Right lobe of liver (tissue), 6 donors: ENCODE measurements at regions not wholly inside any gene's neighbourhood (a gene's known extent, or its start where the extent isn't known, plus 50 kb on each side); places are given as distances from the start of the nearest gene placed in this dataset.

Experiments
- ATAC-seq, 4 donors: fragments of 200-7000 bp; cut with Tn5 transposase; one replicate each; pipeline ENCODE4 v1.9.1; 2020; ENCODE audit warnings: mild to moderate bottlenecking in 4 of 4, moderate library complexity in 4 of 4
- DNase-seq, 3 donors: peaks; one replicate each; pipeline ENCODE4 v3.0.0-alpha.2; 2020
- H3K27ac ChIP-seq, 3 donors: fragments of 200-600 bp; one replicate each; pipeline ENCODE4 v1.8.0; 2022
- H3K27me3 ChIP-seq, 2 donors: fragments of 200-600 bp; one replicate each; pipeline ENCODE4 v1.8.0; 2022
- H3K36me3 ChIP-seq, 4 donors: fragments of 200-600 bp; sonication (generic) in 1 of 4; one replicate each; pipeline versions ENCODE4 v1.5.1 to v1.8.0; 2017 to 2022; ENCODE audit warnings: control low read depth in 1 of 4
- H3K4me1 ChIP-seq, 4 donors: fragments of 200-600 bp; sonication (generic) in 1 of 4; one replicate each; pipeline versions ENCODE4 v1.5.1 to v1.8.0; 2017 to 2022; ENCODE audit warnings: control low read depth in 1 of 4
- H3K4me3 ChIP-seq, 3 donors: fragments of 200-600 bp; one replicate each; pipeline ENCODE4 v1.8.0; 2022
- H3K9me3 ChIP-seq, 4 donors: fragments of 200-600 bp; sonication (generic) in 1 of 4; one replicate each; pipeline versions ENCODE4 v1.5.1 to v1.8.0; 2017 to 2022; ENCODE audit warnings: control low read depth in 1 of 4
- CTCF ChIP-seq, 4 donors: fragments of 200-600 bp in 3 of 4; fragments of 450-650 bp in 1 of 4; IDR thresholded peaks; one replicate each; pipeline versions ENCODE4 v1.5.1 to v1.8.0; 2016 to 2022; ENCODE audit warnings: antibody characterized with exemption in 4 of 4, mild to moderate bottlenecking in 2 of 4
- POLR2A ChIP-seq: fragments of 450-650 bp; IDR thresholded peaks from one replicate; pipeline ENCODE4 v1.6.1; 2017; ENCODE audit warnings: antibody characterized with exemption, mild to moderate bottlenecking
- WGBS: methylation state at CpG from one replicate; pipeline ENCODE4 v1.1.6; 2018; ENCODE audit warnings: low coverage, low lambda C conversion rate; ENCODE audit not compliant: insufficient coverage; ENCODE audit errors: missing lambda C conversion rate; 5-methylcytosine and 5-hydroxymethylcytosine counted together
- intact Hi-C, 2 donors: fragments of 100-400 bp; cut with DNase I; formaldehyde crosslinking; loops; one replicate each; pipeline versions ENCODE4 v1.11.2 to v1.14.1; 2022
- donor health status: DM: no; HTN: yes; CAD: no.
- donor health status: DM: no; HTN: no; CAD: no.
- donor health status: DM: no; HTN: no; CAD: no.
- donor health status: DM: no; HTN: yes; CAD: no.
- donor health status: DM: no; HTN: yes; CAD: no.

DNA sequence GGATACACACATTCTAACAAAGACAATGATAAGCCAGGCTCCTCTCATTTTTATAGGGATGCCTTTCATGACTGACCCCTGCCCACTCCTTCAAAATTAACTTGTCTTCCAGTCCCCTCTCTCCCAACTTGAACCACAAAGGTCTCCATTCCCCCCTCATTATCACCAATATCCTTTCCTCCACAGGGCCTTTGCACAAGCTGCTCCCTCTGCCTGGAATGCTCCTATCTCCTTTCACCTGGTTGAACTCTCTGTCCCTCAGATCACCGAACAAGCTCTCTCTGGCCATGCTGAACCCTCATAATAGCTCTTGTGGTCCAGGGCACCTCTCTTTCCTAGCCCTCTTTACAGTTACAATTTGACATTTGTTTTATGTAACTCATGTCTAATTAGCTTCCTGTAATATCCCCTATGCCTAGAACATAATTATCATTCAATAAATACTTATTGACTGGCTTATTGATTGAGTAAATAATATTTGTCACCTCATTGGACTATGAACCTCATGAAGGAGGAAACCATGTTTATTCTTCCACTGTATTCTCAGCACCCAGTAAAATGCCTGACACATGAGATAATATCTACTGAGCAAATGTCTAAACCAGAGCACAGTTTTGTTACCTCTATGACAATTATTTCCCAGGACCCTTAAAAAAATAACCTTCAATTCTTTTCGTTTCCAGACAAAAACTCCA lies 266.3 kb upstream of the RASGEF1B start:
- TF ChIP-seq POLR2A: no peak
- no peak for TF ChIP-seq CTCF (IDR thresholded peaks at IDR 0.05)
- Histone ChIP-seq H3K36me3 (no peaks in the 10 kb centered on the region), H3K4me1 (peaks cover 0 to 6% (median 3%) of the 10 kb centered on the region in 4 donors), H3K4me3 (no peak overlapping the region), H3K27ac (no peak overlapping the region), H3K27me3 (no peaks in the 10 kb centered on the region), H3K9me3 (no peaks in the 10 kb centered on the region)
- ATAC-seq (peak; percentile 83 to 93 (median 84)), DNase-seq (no peak)
- WGBS: 31% methylated on average over 2 of the region's 2 CpGs
- intact Hi-C loops: no loop called here

DNA sequence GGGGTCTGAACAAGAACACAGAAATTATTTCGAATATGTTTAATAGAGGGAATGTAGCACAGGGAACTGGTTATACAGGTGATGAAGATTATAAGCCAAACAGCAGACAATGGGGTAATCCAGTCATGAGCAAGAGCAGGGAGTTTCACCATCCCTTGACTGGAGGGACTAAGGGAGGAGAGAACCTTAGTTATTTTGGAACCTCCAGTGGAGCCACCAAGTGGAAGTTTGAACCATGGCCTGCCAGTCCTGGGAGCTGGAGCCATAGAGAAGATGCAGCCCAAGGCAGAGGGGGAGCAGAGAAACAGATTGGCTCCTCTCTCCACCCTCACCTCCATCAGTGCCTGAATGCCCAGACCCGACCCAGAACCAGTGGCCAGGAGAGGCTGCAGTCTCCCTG lies 264.6 kb upstream of the RASGEF1B start:
- Histone ChIP-seq H3K27me3 (no peaks in the 10 kb centered on the region), H3K4me3 (no peak overlapping the region), H3K4me1 (peaks cover 0 to 6% (median 3%) of the 10 kb centered on the region in 4 donors), H3K36me3 (no peaks in the 10 kb centered on the region), H3K9me3 (no peaks in the 10 kb centered on the region), H3K27ac (no peak overlapping the region)
- peak in 1 of 4 donors; percentile 16 for TF ChIP-seq CTCF (IDR thresholded peaks at IDR 0.05)
- no peak for TF ChIP-seq POLR2A
- ATAC-seq (peak; percentile 23 to 26 (median 24)), DNase-seq (no peak)
- intact Hi-C loops: no loop called here
- 92% methylated on average over 2 of the region's 2 CpGs for WGBS

GRCh38 chr4:81732980-81733379 lies 261.3 kb upstream of the RASGEF1B start:
- no peaks in the 10 kb centered on the region for H3K27me3 ChIP-seq
- no peak overlapping the region for H3K27ac ChIP-seq
- H3K36me3 ChIP-seq: no peaks in the 10 kb centered on the region
- DNase-seq: no peak
- WGBS: 86% methylated on average over 1 of the region's 1 CpG
- no peak overlapping the region for H3K4me3 ChIP-seq
- intact Hi-C loops: no loop called here
- no peak for TF ChIP-seq POLR2A
- TF ChIP-seq CTCF (IDR thresholded peaks at IDR 0.05): no peak
- ATAC-seq: no peak
- H3K4me1 ChIP-seq: peaks cover 0 to under 1% (median 0%) of the 10 kb centered on the region in 4 donors
- H3K9me3 ChIP-seq: no peaks in the 10 kb centered on the region

GRCh38 chr4:81724925-81725329 lies 253.2 kb upstream of the RASGEF1B start:
- DNase-seq (peak; percentile 54 to 82 (median 66)), ATAC-seq (peak; percentile 81 to 94 (median 86))
- no peaks in the 10 kb centered on the region for H3K9me3 ChIP-seq
- no peaks in the 10 kb centered on the region for H3K36me3 ChIP-seq
- peak overlapping the region; percentile 29 to 48 (median 37) for H3K27ac ChIP-seq
- 43% methylated on average over 2 of the region's 2 CpGs for WGBS
- H3K27me3 ChIP-seq: no peaks in the 10 kb centered on the region
- intact Hi-C loops: no loop called here
- H3K4me1 ChIP-seq: peaks cover 0 to 26% (median 7%) of the 10 kb centered on the region in 4 donors
- TF ChIP-seq POLR2A (peak; percentile 60), CTCF (IDR thresholded peaks at IDR 0.05) (peak in 1 of 4 donors; percentile 24)
- no peak overlapping the region for H3K4me3 ChIP-seq
